SU-DHL-6 (cell line): ENCODE measurements at regions not wholly inside any gene's neighbourhood (a gene's known extent, or its start where the extent isn't known, plus 50 kb on each side); places are given as distances from the start of the nearest gene placed in this dataset.

Experiments
- H2AFZ ChIP-seq: fragments of 200-600 bp; sonication (generic); 2 replicates; pipeline ENCODE4 v1.6.1; 2014; ENCODE audit warnings: low read depth, mild to moderate bottlenecking, moderate library complexity, mixed read lengths, antibody characterized with exemption, low read length; ENCODE audit not compliant: severe bottlenecking
- H3F3A ChIP-seq: fragments of 200-600 bp; shearing (Covaris generic); 2 replicates; pipeline ENCODE4 v1.6.0; 2016; ENCODE audit warnings: antibody characterized with exemption, mild to moderate bottlenecking; ENCODE audit not compliant: insufficient read depth
- H3K27ac ChIP-seq: fragments of 200-600 bp; sonication (generic); 2 replicates; pipeline ENCODE4 v1.5.1; 2016; ENCODE audit warnings: low read depth, mild to moderate bottlenecking, low read length, moderate library complexity, mixed read lengths
- H3K27me3 ChIP-seq: fragments of 200-600 bp; sonication (generic), shearing (Covaris generic); 2 replicates; pipeline ENCODE4 v1.6.0; 2014; ENCODE audit warnings: mild to moderate bottlenecking, low read length
- H3K36me3 ChIP-seq: fragments of 200-600 bp; sonication (generic); 2 replicates; pipeline ENCODE4 v1.6.1; 2014; ENCODE audit warnings: mild to moderate bottlenecking, low read length, mixed read lengths
- H3K4me2 ChIP-seq: fragments of 300-600, 200-600 bp; shearing (Covaris generic), sonication (generic); 2 replicates; pipeline ENCODE4 v1.6.0; 2014; ENCODE audit warnings: low read length, low read depth, mild to moderate bottlenecking; ENCODE audit not compliant: poor library complexity, severe bottlenecking
- H3K4me3 ChIP-seq: fragments of 200-600 bp; sonication (generic); 2 replicates; pipeline ENCODE4 v1.5.1; 2014; ENCODE audit warnings: antibody characterized with exemption, low read length, mild to moderate bottlenecking, mixed read lengths; ENCODE audit not compliant: insufficient read depth, poor library complexity, severe bottlenecking
- H3K79me2 ChIP-seq: fragments of 200-600 bp; sonication (generic); 2 replicates; pipeline ENCODE4 v1.6.1; 2014; ENCODE audit warnings: mild to moderate bottlenecking, low read length, moderate library complexity; ENCODE audit not compliant: insufficient read depth
- H3K9ac ChIP-seq: fragments of 200-600 bp; sonication (generic); 2 replicates; pipeline ENCODE4 v1.7.0; 2014; ENCODE audit warnings: mild to moderate bottlenecking, low read length
- H3K9me2 ChIP-seq: fragments of 200-600 bp; sonication (generic); replicated peaks from 2 replicates; pipeline ENCODE4 v1.6.1; 2014; ENCODE audit warnings: low read length; ENCODE audit not compliant: insufficient read depth
- H3K9me3 ChIP-seq: fragments of 200-600 bp; sonication (generic); 2 replicates; pipeline ENCODE4 v1.6.1; 2014; ENCODE audit warnings: low read length, mixed read lengths; ENCODE audit not compliant: insufficient read depth
- H4K20me1 ChIP-seq: fragments of 200-600 bp; sonication (generic); 2 replicates; pipeline ENCODE4 v1.6.1; 2014; ENCODE audit warnings: low read depth, mild to moderate bottlenecking, antibody characterized with exemption, low read length, moderate library complexity, mixed read lengths
- EZH2phosphoT487 ChIP-seq: fragments of 200-600 bp; sonication (generic), shearing (Covaris generic); conservative IDR thresholded peaks from 2 replicates; pipeline ENCODE4 v1.6.1; 2018; ENCODE audit warnings: mild to moderate bottlenecking, antibody characterized with exemption, low read length, moderate library complexity, mixed read lengths
- TF ChIP-seq, protein P1 (sequence below): fragments of 200-600 bp; sonication (generic); IDR thresholded peaks from one replicate; pipeline ENCODE4 v1.5.1; 2017; ENCODE audit warnings: antibody characterized with exemption, mild to moderate bottlenecking, low read length, moderate library complexity; ENCODE audit not compliant: insufficient read depth, poor library complexity, severe bottlenecking

DNA sequence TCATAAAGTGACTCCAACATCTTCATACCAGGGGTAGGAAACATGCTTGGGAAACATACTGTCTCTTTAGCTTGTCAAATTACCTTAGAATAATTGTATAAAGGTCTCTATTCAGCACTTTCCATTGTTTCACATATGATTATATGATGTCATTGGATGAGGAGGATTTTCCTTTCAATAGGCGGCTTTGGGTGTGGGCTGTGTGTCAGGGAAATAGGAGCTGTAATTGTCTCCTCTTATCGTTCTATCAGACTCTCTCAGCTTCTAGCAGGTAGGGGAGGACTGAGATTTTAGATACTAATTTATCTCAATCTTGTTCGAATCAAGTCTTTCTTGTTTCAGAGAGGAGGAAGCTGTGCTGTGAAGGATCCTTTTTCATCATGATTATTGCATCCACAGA lies 179.4 kb upstream of the OLIG3 start:
- no peak overlapping the region for H3K27ac ChIP-seq
- no peak overlapping the region for H2AFZ ChIP-seq
- no peaks in the 10 kb centered on the region for H3K36me3 ChIP-seq
- no peaks in the 10 kb centered on the region for H3F3A ChIP-seq
- H3K27me3 ChIP-seq: no peaks in the 10 kb centered on the region
- H4K20me1 ChIP-seq: no peaks in the 10 kb centered on the region
- no peak overlapping the region for H3K4me2 ChIP-seq
- no peaks in the 10 kb centered on the region for H3K79me2 ChIP-seq
- TF ChIP-seq, protein P1, sequence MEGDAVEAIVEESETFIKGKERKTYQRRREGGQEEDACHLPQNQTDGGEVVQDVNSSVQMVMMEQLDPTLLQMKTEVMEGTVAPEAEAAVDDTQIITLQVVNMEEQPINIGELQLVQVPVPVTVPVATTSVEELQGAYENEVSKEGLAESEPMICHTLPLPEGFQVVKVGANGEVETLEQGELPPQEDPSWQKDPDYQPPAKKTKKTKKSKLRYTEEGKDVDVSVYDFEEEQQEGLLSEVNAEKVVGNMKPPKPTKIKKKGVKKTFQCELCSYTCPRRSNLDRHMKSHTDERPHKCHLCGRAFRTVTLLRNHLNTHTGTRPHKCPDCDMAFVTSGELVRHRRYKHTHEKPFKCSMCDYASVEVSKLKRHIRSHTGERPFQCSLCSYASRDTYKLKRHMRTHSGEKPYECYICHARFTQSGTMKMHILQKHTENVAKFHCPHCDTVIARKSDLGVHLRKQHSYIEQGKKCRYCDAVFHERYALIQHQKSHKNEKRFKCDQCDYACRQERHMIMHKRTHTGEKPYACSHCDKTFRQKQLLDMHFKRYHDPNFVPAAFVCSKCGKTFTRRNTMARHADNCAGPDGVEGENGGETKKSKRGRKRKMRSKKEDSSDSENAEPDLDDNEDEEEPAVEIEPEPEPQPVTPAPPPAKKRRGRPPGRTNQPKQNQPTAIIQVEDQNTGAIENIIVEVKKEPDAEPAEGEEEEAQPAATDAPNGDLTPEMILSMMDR: no peak
- TF ChIP-seq EZH2phosphoT487: no peak
- H3K9ac ChIP-seq: no peak overlapping the region
- H3K4me3 ChIP-seq: no peak overlapping the region
- no peaks in the 10 kb centered on the region for H3K9me2 ChIP-seq
- H3K9me3 ChIP-seq: no peaks in the 10 kb centered on the region

DNA sequence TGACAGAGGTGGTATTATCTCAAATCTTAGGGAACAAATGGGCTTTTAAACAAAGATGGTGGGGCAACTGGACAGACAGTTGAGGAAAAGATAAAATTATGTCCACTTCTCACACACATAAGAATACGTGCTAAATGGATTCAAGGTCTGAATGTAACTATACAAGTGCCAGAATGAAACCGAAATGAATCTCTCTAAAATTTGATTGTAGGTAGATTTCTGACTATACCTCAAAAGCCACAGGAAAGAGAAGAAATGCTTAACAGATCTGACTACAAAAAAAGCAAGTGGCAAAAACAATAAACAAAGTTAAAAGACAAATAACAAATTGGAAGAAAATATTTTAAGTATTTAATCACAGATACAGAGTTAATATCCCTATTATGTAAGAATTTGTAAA lies 182.7 kb upstream of the OLIG3 start:
- no peaks in the 10 kb centered on the region for H3K9me3 ChIP-seq
- H3K27ac ChIP-seq: no peak overlapping the region
- TF ChIP-seq EZH2phosphoT487: no peak
- TF ChIP-seq, protein P1: no peak
- H3K36me3 ChIP-seq: no peaks in the 10 kb centered on the region
- no peaks in the 10 kb centered on the region for H3K9me2 ChIP-seq
- H3K9ac ChIP-seq: no peak overlapping the region
- no peak overlapping the region for H3K4me3 ChIP-seq
- H3K4me2 ChIP-seq: no peak overlapping the region
- H2AFZ ChIP-seq: no peak overlapping the region
- H4K20me1 ChIP-seq: no peaks in the 10 kb centered on the region
- H3F3A ChIP-seq: no peaks in the 10 kb centered on the region
- H3K79me2 ChIP-seq: no peaks in the 10 kb centered on the region
- H3K27me3 ChIP-seq: no peaks in the 10 kb centered on the region

DNA sequence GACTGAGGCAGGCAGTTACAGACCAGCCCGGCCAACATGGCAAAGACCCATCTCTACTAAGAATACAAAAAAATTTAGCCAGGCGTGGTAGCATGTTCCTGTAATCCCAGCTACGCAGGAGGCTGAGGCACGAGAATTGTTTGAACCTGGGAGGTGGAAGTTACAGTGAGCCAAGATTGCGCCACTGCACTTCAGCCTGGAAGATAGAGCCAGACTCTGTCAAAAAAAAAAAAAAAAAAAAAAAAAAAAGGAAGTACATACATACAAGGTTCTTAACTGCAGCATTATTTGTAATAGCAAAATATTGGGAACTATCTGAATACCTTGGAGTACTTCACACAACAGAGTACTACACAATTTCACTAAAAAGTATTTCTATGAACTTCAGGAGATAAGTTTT lies 183.5 kb upstream of the OLIG3 start:
- no peak overlapping the region for H3K4me3 ChIP-seq
- no peak for TF ChIP-seq EZH2phosphoT487
- TF ChIP-seq, protein P1: no peak
- H3K9me3 ChIP-seq: no peaks in the 10 kb centered on the region
- H3K27me3 ChIP-seq: no peaks in the 10 kb centered on the region
- H4K20me1 ChIP-seq: no peaks in the 10 kb centered on the region
- H3K36me3 ChIP-seq: no peaks in the 10 kb centered on the region
- H3K79me2 ChIP-seq: no peaks in the 10 kb centered on the region
- H3F3A ChIP-seq: no peaks in the 10 kb centered on the region
- H3K9me2 ChIP-seq: no peaks in the 10 kb centered on the region
- no peak overlapping the region for H3K4me2 ChIP-seq
- H3K9ac ChIP-seq: no peak overlapping the region
- H2AFZ ChIP-seq: no peak overlapping the region
- no peak overlapping the region for H3K27ac ChIP-seq

DNA sequence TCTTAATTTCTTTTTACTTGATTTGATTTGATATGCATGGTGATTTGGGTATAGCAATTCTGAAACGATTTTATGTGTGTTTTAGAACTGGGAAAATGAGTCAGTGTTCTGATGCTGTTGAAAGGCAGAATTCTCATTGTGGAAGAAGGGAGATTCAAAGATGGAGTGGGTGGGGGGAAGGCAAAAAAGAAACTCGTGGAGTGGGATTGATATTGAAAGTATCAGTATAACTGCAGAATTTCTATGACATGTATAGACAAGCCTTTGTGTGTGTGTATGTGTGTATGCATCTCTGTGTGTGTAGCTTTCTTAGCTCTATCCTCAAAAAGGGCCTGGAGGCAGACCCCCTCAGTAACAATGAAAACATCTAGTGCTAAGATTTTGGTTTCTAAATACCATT lies 184.3 kb upstream of the OLIG3 start:
- Histone ChIP-seq H4K20me1 (no peaks in the 10 kb centered on the region), H2AFZ (no peak overlapping the region), H3K79me2 (no peaks in the 10 kb centered on the region), H3K36me3 (no peaks in the 10 kb centered on the region), H3F3A (no peaks in the 10 kb centered on the region), H3K27me3 (no peaks in the 10 kb centered on the region), H3K4me2 (no peak overlapping the region), H3K9me3 (no peaks in the 10 kb centered on the region), H3K9me2 (no peaks in the 10 kb centered on the region), H3K4me3 (no peak overlapping the region), H3K27ac (no peak overlapping the region), H3K9ac (no peak overlapping the region)
- TF ChIP-seq EZH2phosphoT487: no peak
- TF ChIP-seq, protein P1: no peak
